ENCODE measurements at regions not wholly inside any gene's neighbourhood (a gene's known extent, or its start where the extent isn't known, plus 50 kb on each side); places are given as distances from the start of the nearest gene placed in this dataset.

- intact Hi-C loops (cut with micrococcal nuclease): loop anchor here (1.0 to 5.0 kb wide), 8 partner anchors 10 to 411 kb away; no protein-coding TSS in a partner anchor
- peak overlapping the region; percentile 7 for H3K27ac Mint-ChIP-seq
- peak; percentile 53 for DNase-seq
- H3K27me3 Mint-ChIP-seq: peaks cover 39% of the 10 kb centered on the region
- peaks cover 28% of the 10 kb centered on the region for H3K4me1 Mint-ChIP-seq (ENCODE audit: low read depth)
- no peaks in the 10 kb centered on the region for H3K9me3 Mint-ChIP-seq
- H3K36me3 Mint-ChIP-seq: no peaks in the 10 kb centered on the region
- peak overlapping the region; percentile 7 for H3K4me3 Mint-ChIP-seq
- CTCF ChIA-PET: interaction anchor here (0.9 to 4.8 kb wide), 5 partner anchors 10 to 234 kb away, joined by 3 to 39 read pairs (median 8); partner anchors contain the start of gene MBNL2
- POLR2A ChIA-PET: interaction anchor here (1.0 to 1.3 kb wide), 3 partner anchors 16 to 98 kb away, joined by 3 to 6 read pairs (median 3); no protein-coding TSS in a partner anchor
These were observed 96.1 kb upstream of the MBNL2 start for GRCh38 chr13:97125810-97126738.

GRCh38 chr13:97127842-97128241, 94.3 kb upstream of the MBNL2 start:
- Mint-ChIP-seq H3K4me3 (no peak overlapping the region), H3K9me3 (no peaks in the 10 kb centered on the region), H3K27me3 (peaks cover 33% of the 10 kb centered on the region), H3K4me1 (ENCODE audit: low read depth) (peaks cover 24% of the 10 kb centered on the region), H3K36me3 (no peaks in the 10 kb centered on the region), H3K27ac (no peak overlapping the region)
- CTCF ChIA-PET: interaction anchor here (3.0 kb wide), 1 partner anchor 18 kb away, joined by 18 read pairs; no protein-coding TSS in a partner anchor
- POLR2A ChIA-PET: no interaction called here
- no peak for DNase-seq
- intact Hi-C loops (cut with micrococcal nuclease): loop anchor here (5.0 kb wide), 2 partner anchors 214 to 409 kb away; no protein-coding TSS in a partner anchor

GRCh38 chr13:97130190-97130589, 91.9 kb upstream of the MBNL2 start:
- Mint-ChIP-seq H3K36me3 (no peaks in the 10 kb centered on the region), H3K4me3 (no peak overlapping the region), H3K27me3 (peaks cover 18% of the 10 kb centered on the region), H3K27ac (no peak overlapping the region), H3K4me1 (ENCODE audit: low read depth) (peaks cover 18% of the 10 kb centered on the region), H3K9me3 (no peaks in the 10 kb centered on the region)
- CTCF ChIA-PET: interaction anchor here (1.2 to 3.0 kb wide), 2 partner anchors 14 to 20 kb away, joined by 3 to 18 read pairs; no protein-coding TSS in a partner anchor
- intact Hi-C loops (cut with micrococcal nuclease): no loop called here
- DNase-seq: no peak
- POLR2A ChIA-PET: interaction anchor here (0.6 to 0.7 kb wide), 2 partner anchors 12 to 146 kb away, joined by 3 read pairs; no protein-coding TSS in a partner anchor

GRCh38 chr13:97131447-97131846, 90.7 kb upstream of the MBNL2 start:
- Mint-ChIP-seq H3K4me3 (no peak overlapping the region), H3K27me3 (peaks cover 15% of the 10 kb centered on the region), H3K9me3 (no peaks in the 10 kb centered on the region), H3K36me3 (no peaks in the 10 kb centered on the region), H3K4me1 (ENCODE audit: low read depth) (peaks cover 6% of the 10 kb centered on the region), H3K27ac (no peak overlapping the region)
- POLR2A ChIA-PET: no interaction called here
- DNase-seq: no peak
- CTCF ChIA-PET: interaction anchor here (0.6 to 1.2 kb wide), 3 partner anchors 15 to 103 kb away, joined by 3 read pairs; no protein-coding TSS in a partner anchor
- intact Hi-C loops (cut with micrococcal nuclease): no loop called here

GRCh38 chr13:97133554-97133953, 88.6 kb upstream of the MBNL2 start:
- no peak overlapping the region for H3K27ac Mint-ChIP-seq
- no peak overlapping the region for H3K4me3 Mint-ChIP-seq
- H3K36me3 Mint-ChIP-seq: no peaks in the 10 kb centered on the region
- DNase-seq: no peak
- ChIA-PET POLR2A (no interaction called here), CTCF (interaction anchor here (0.9 kb wide), 1 partner anchor 23 kb away, joined by 3 read pairs; no protein-coding TSS in a partner anchor)
- H3K9me3 Mint-ChIP-seq: no peaks in the 10 kb centered on the region
- intact Hi-C loops (cut with micrococcal nuclease): no loop called here
- H3K4me1 Mint-ChIP-seq (ENCODE audit: low read depth): no peaks in the 10 kb centered on the region
- H3K27me3 Mint-ChIP-seq: peaks cover 7% of the 10 kb centered on the region

GRCh38 chr13:97133955-97134354, 88.2 kb upstream of the MBNL2 start:
- Mint-ChIP-seq H3K4me3 (no peak overlapping the region), H3K4me1 (ENCODE audit: low read depth) (no peaks in the 10 kb centered on the region), H3K27me3 (peaks cover 3% of the 10 kb centered on the region), H3K27ac (no peak overlapping the region), H3K36me3 (no peaks in the 10 kb centered on the region), H3K9me3 (no peaks in the 10 kb centered on the region)
- ChIA-PET CTCF (interaction anchor here (0.6 to 0.9 kb wide), 2 partner anchors 24 to 785 kb away, joined by 3 read pairs; no protein-coding TSS in a partner anchor), POLR2A (no interaction called here)
- intact Hi-C loops (cut with micrococcal nuclease): no loop called here
- no peak for DNase-seq

- intact Hi-C loops (cut with micrococcal nuclease): no loop called here
- ChIA-PET POLR2A (no interaction called here), CTCF (interaction anchor here (0.6 to 0.9 kb wide), 2 partner anchors 24 to 786 kb away, joined by 3 read pairs; no protein-coding TSS in a partner anchor)
- no peak overlapping the region for H3K4me3 Mint-ChIP-seq
- H3K9me3 Mint-ChIP-seq: no peaks in the 10 kb centered on the region
- no peaks in the 10 kb centered on the region for H3K36me3 Mint-ChIP-seq
- DNase-seq: no peak
- H3K27ac Mint-ChIP-seq: no peak overlapping the region
- peaks cover 2% of the 10 kb centered on the region for H3K27me3 Mint-ChIP-seq
- no peaks in the 10 kb centered on the region for H3K4me1 Mint-ChIP-seq (ENCODE audit: low read depth)
These were observed 87.6 kb upstream of the MBNL2 start for GRCh38 chr13:97134364-97135095.

GRCh38 chr13:97135883-97136282, 86.2 kb upstream of the MBNL2 start:
- Mint-ChIP-seq H3K36me3 (no peaks in the 10 kb centered on the region), H3K27ac (no peak overlapping the region), H3K4me3 (no peak overlapping the region), H3K9me3 (no peaks in the 10 kb centered on the region), H3K27me3 (peaks cover 12% of the 10 kb centered on the region), H3K4me1 (ENCODE audit: low read depth) (no peaks in the 10 kb centered on the region)
- intact Hi-C loops (cut with micrococcal nuclease): no loop called here
- no peak for DNase-seq
- POLR2A ChIA-PET: no interaction called here
- CTCF ChIA-PET: no interaction called here

- Mint-ChIP-seq H3K9me3 (no peaks in the 10 kb centered on the region), H3K27ac (no peak overlapping the region), H3K4me3 (no peak overlapping the region), H3K36me3 (no peaks in the 10 kb centered on the region), H3K27me3 (peaks cover 12% of the 10 kb centered on the region), H3K4me1 (ENCODE audit: low read depth) (peaks cover 2% of the 10 kb centered on the region)
- intact Hi-C loops (cut with micrococcal nuclease): no loop called here
- DNase-seq: no peak
- CTCF ChIA-PET: no interaction called here
- POLR2A ChIA-PET: no interaction called here
These were observed 85.7 kb upstream of the MBNL2 start for GRCh38 chr13:97136418-97136817.

- Mint-ChIP-seq H3K4me1 (ENCODE audit: low read depth) (peaks cover 11% of the 10 kb centered on the region), H3K27ac (no peak overlapping the region), H3K4me3 (no peak overlapping the region), H3K36me3 (no peaks in the 10 kb centered on the region), H3K27me3 (peaks cover 23% of the 10 kb centered on the region), H3K9me3 (no peaks in the 10 kb centered on the region)
- ChIA-PET CTCF (interaction anchor here (0.5 kb wide), 1 partner anchor 95 kb away, joined by 3 read pairs; no protein-coding TSS in a partner anchor), POLR2A (no interaction called here)
- no peak for DNase-seq
- intact Hi-C loops (cut with micrococcal nuclease): no loop called here
These were observed 82.4 kb upstream of the MBNL2 start for GRCh38 chr13:97139691-97140090.

- Mint-ChIP-seq H3K9me3 (no peaks in the 10 kb centered on the region), H3K27ac (no peak overlapping the region), H3K4me1 (ENCODE audit: low read depth) (peaks cover 11% of the 10 kb centered on the region), H3K36me3 (no peaks in the 10 kb centered on the region), H3K27me3 (peaks cover 23% of the 10 kb centered on the region), H3K4me3 (no peak overlapping the region)
- ChIA-PET CTCF (interaction anchor here (0.5 kb wide), 1 partner anchor 95 kb away, joined by 3 read pairs; no protein-coding TSS in a partner anchor), POLR2A (no interaction called here)
- DNase-seq: no peak
- intact Hi-C loops (cut with micrococcal nuclease): no loop called here
These were observed 82.0 kb upstream of the MBNL2 start for GRCh38 chr13:97140131-97140530.

- no peak for DNase-seq
- intact Hi-C loops (cut with micrococcal nuclease): loop anchor here (1.0 kb wide), 1 partner anchor 14 kb away; no protein-coding TSS in a partner anchor
- CTCF ChIA-PET: interaction anchor here (3.7 kb wide), 1 partner anchor 31 kb away, joined by 21 read pairs; no protein-coding TSS in a partner anchor
- POLR2A ChIA-PET: no interaction called here
- no peaks in the 10 kb centered on the region for H3K36me3 Mint-ChIP-seq
- H3K27ac Mint-ChIP-seq: no peak overlapping the region
- peaks cover 11% of the 10 kb centered on the region for H3K4me1 Mint-ChIP-seq (ENCODE audit: low read depth)
- H3K9me3 Mint-ChIP-seq: no peaks in the 10 kb centered on the region
- H3K27me3 Mint-ChIP-seq: peaks cover 23% of the 10 kb centered on the region
- no peak overlapping the region for H3K4me3 Mint-ChIP-seq
These were observed 81.5 kb upstream of the MBNL2 start for GRCh38 chr13:97140611-97141010.
